Activated T-cell treated with anti-CD3 and anti-CD28 coated beads for 1 hour (primary cell): ENCODE measurements at regions not wholly inside any gene's neighbourhood (a gene's known extent, or its start where the extent isn't known, plus 50 kb on each side); places are given as distances from the start of the nearest gene placed in this dataset.

Experiments
- DNase-seq: peaks from one replicate; pipeline ENCODE4 v3.0.0-alpha.2; 2020; ENCODE audit warnings: low read depth

- no peak for DNase-seq
Measured at GRCh38 chr2:64283641-64284361, 139.6 kb upstream of the PELI1 start.

GRCh38 chr2:64284751-64285150 lies 140.5 kb upstream of the PELI1 start:
- no peak for DNase-seq

- DNase-seq: no peak
Measured at GRCh38 chr2:64287202-64287740, 143.1 kb upstream of the PELI1 start.

- DNase-seq: no peak
Measured at GRCh38 chr2:64288321-64289193, 144.3 kb upstream of the PELI1 start.

- DNase-seq: no peak
Measured at GRCh38 chr2:64289251-64289650, 145.0 kb upstream of the PELI1 start.

- no peak for DNase-seq
Measured at GRCh38 chr2:64289737-64290136, 145.5 kb upstream of the PELI1 start.

- no peak for DNase-seq
Measured at GRCh38 chr2:64291181-64291580, 147.0 kb upstream of the PELI1 start.

- DNase-seq: no peak
Measured at GRCh38 chr2:64295326-64296139, 151.3 kb upstream of the PELI1 start.

GRCh38 chr2:64296140-64296480 lies 151.9 kb upstream of the PELI1 start:
- no peak for DNase-seq

GRCh38 chr2:64296695-64297346 lies 152.6 kb upstream of the PELI1 start:
- no peak for DNase-seq

- DNase-seq: no peak
Measured at GRCh38 chr2:64298161-64298560, 153.9 kb upstream of the PELI1 start.

- DNase-seq: no peak
Measured at GRCh38 chr2:64300066-64300465, 153.9 kb upstream of the LGALSL start.

- DNase-seq: no peak
Measured at GRCh38 chr2:64303250-64303649, 150.7 kb upstream of the LGALSL start.

GRCh38 chr2:64307421-64307820 lies 146.5 kb upstream of the LGALSL start:
- DNase-seq: no peak

- DNase-seq: no peak
Measured at GRCh38 chr2:64311191-64311910, 142.6 kb upstream of the LGALSL start.

GRCh38 chr2:64311948-64312621 lies 141.9 kb upstream of the LGALSL start:
- no peak for DNase-seq

- DNase-seq: no peak
Measured at GRCh38 chr2:64312622-64313397, 141.2 kb upstream of the LGALSL start.

GRCh38 chr2:64313398-64313723 lies 140.6 kb upstream of the LGALSL start:
- DNase-seq: no peak

GRCh38 chr2:64315291-64315960 lies 138.5 kb upstream of the LGALSL start:
- DNase-seq: no peak
